Globus pallidus (tissue), 1 donor: ENCODE measurements at regions not wholly inside any gene's neighbourhood (a gene's known extent, or its start where the extent isn't known, plus 50 kb on each side); places are given as distances from the start of the nearest gene placed in this dataset.

Source experiments
- DNase-seq: peaks from one replicate; pipeline ENCODE4 v3.0.0-alpha.2; 2015; ENCODE audit warnings: low spot score

DNA sequence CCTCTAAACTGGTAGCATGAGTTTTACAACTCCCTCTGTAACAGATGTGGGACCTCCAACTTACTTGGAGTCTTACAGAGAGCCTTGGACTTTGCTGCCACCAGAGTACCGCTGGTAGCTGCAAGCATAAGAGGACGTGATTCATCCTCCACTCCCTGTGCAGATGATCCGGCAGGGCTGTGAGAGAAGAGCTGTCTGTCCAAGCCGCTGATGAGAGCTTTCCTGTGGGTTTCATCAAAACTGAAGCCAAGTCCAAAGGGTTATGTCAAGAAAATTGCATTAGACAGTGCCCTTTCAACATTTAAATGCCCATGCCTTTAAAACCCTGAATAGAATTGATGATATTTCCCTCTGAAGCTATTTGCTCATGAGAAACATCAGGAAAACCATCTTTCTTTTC, 85.8 kb downstream of the LLPH start:
- no peak for DNase-seq

GRCh38 chr12:66043035-66043434, 87.5 kb downstream of the LLPH start:
- no peak for DNase-seq

DNA sequence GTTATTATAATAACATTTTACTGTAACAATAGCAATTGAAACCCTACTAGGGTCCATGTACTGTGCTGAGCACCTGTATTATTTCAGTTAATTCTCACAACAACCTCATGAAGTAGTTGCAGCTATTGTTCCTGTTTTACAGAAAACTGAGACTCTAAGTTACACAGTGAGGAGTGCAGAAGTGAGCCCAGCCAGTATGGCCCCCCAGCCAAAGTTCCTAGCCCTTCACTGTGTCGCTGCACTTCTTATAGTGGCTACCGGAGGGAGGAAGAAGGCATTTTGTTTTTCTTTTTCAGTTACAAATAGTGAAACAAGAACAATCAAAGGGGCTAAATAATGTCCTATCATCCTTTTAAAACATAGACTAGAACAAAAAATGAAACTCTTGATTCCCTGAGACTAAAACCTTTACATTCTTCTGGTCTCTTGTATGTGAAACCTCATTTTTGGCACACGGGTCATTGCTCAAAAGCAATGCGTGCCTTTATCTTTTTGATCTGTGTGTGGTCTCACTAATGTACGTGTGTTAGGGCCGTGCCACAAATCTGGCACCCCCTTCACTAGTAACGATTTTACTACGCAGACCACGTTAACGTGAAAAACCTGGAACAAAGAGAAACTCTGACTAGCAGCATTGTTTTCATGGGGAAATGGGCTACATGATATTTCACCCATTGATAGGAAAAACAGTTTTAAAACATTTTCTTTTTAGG, 88.7 kb downstream of the LLPH start:
- no peak for DNase-seq

- DNase-seq: no peak
Measured at GRCh38 chr12:66036317-66036716, 94.2 kb downstream of the LLPH start.

DNA sequence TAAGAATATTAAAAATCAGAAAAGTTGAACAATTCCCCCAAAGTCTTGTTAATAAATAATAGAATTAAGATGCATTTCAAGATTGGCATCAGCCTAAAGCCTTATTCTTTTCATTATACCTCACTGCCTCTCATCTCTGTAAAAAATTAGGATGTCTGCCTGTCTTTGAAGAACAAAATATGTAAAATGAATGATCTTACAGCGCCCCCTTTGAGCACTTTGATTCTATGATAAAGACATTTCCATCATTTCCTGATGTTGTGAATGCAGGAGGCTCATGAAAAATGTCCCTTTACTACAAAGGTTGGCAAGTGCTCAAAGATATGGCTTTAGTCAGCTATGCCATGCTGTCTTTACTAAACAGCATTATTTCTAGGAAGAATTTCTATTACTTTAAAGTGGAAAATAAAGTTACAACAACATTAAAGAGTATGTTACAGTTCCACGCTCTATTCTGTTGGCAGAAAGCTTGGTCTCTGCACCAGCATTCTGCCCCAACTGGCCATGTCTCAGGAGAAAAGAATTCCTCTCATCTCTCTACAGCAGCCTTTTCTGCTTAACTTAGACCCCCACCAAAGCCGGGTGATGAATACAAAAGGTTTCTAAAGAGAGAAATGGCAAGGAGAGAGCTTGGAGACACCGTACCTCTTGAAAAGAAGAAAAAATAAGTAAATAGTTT, 95.1 kb downstream of the LLPH start:
- peak; percentile 2 for DNase-seq

DNA sequence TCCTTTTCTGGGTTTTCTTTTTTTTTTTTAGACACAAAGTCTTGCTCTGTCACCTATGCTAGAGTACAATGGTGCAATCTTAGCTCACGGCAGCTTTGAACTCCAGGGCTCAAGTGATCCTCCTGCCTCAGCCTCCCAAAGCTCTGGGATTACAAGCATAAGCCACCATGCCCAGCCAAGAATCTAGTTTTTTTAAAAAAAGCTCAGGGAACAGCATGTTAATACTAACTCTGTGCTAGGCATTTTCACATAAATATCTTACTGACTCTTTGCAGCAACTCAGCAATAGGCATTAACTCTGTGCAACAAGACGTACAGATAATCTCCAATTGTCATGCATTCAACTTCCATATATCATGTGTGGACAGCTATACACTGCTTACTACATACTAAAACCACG, 97.4 kb downstream of the LLPH start:
- no peak for DNase-seq

- DNase-seq: no peak
Measured at GRCh38 chr12:66032739-66033138, 97.8 kb downstream of the LLPH start.

GRCh38 chr12:66030217-66030781, 100.3 kb downstream of the LLPH start:
- no peak for DNase-seq

DNA sequence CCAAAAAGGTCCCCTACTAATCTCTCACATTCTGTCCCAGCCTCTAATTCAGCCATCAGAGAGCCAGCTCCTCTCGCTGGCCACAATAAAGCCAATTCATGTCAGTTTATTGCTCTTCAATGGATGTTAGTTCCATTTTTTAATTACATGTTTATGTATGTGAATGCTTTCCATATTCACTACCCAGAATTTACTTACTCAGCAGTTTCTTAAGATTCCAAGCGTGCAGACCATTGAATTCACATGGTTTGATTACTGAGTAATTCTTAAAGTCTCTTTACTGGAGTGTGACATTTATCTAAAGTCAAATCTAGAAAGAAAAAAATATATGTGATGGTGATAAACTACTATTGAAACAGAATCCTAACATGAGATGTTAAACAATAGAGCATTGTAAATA, 102.2 kb downstream of the LLPH start:
- DNase-seq: no peak

GRCh38 chr12:66025477-66025876, 105.1 kb downstream of the LLPH start:
- no peak for DNase-seq

GRCh38 chr12:66024949-66025348, 105.6 kb downstream of the LLPH start:
- DNase-seq: no peak

DNA sequence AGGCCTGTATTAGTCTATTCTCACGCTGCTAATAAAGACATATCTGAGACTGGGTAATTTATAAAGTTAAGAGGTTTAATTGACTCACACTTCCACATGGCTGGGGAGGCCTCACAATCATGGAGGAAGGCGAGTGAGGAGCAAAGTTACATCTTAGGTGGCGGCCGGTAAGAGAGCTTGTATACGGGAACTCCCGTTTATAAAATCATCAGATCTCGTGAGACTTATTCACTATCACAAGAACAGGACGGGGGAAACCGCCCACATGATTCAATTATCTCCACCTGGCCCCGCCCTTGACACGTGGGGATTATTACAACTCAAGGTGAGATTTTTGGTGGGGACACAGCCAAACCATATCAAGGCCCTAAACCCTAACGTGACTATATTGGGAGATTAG, 110.1 kb downstream of the LLPH start:
- no peak for DNase-seq

DNA sequence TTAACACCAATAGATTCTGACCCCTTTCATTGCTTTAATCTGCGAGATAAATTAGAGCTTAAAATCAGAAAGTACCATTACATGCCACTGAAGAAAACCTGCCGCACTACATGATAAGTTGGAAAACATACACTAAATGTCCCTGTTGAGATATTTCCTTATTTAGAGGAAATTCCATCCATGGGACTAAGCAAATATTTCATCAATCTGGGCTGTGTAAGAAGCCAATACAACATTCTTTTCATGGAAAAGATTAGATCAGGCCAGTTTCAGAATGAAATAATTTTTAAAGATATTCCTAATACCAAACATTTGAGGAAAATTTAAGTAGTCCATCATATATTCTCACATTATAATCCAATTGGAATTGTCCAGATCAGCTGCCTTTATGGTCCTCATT, 112.8 kb downstream of the LLPH start:
- no peak for DNase-seq
